Loucy (cell line): ENCODE measurements at regions not wholly inside any gene's neighbourhood (a gene's known extent, or its start where the extent isn't known, plus 50 kb on each side); places are given as distances from the start of the nearest gene placed in this dataset.

Source experiments
- H2AFZ ChIP-seq: fragments of 200-600 bp; sonication (generic); 2 replicates; pipeline ENCODE4 v1.6.0; 2016; ENCODE audit warnings: antibody characterized with exemption, mild to moderate bottlenecking, low read length, moderate library complexity
- H3F3A ChIP-seq: fragments of 200-600 bp; 2 replicates; pipeline ENCODE4 v1.6.0; 2016; ENCODE audit warnings: antibody characterized with exemption, low read depth, mild to moderate bottlenecking
- H3K27me3 ChIP-seq: fragments of 200-600 bp; sonication (generic); 2 replicates; pipeline ENCODE4 v1.6.1; 2014; ENCODE audit warnings: low read length, mild to moderate bottlenecking; ENCODE audit not compliant: insufficient read depth, poor library complexity, severe bottlenecking
- H3K36me3 ChIP-seq: fragments of 200-600 bp; sonication (generic); 2 replicates; pipeline ENCODE4 v1.6.1; 2016; ENCODE audit warnings: low read length; ENCODE audit not compliant: insufficient read depth
- H3K4me1 ChIP-seq: fragments of 200-600 bp; sonication (generic); 2 replicates; pipeline ENCODE4 v1.5.1; 2014; ENCODE audit warnings: low read length, mild to moderate bottlenecking; ENCODE audit not compliant: insufficient read depth, poor library complexity, severe bottlenecking
- H3K4me2 ChIP-seq: fragments of 200-600 bp; sonication (generic); 2 replicates; pipeline ENCODE4 v1.6.0; 2014; ENCODE audit warnings: antibody characterized with exemption, low read length, low read depth, mild to moderate bottlenecking; ENCODE audit not compliant: poor library complexity, severe bottlenecking
- H3K4me3 ChIP-seq: fragments of 200-600 bp; sonication (generic); 2 replicates; pipeline ENCODE4 v1.5.1; 2014; ENCODE audit warnings: low read length, mild to moderate bottlenecking, mixed read lengths; ENCODE audit not compliant: poor library complexity, severe bottlenecking
- H3K79me2 ChIP-seq: fragments of 200-600 bp; sonication (generic); 2 replicates; pipeline ENCODE4 v1.6.1; 2014; ENCODE audit warnings: low read length; ENCODE audit not compliant: insufficient read depth
- H3K9ac ChIP-seq: fragments of 200-600 bp; sonication (generic); 2 replicates; pipeline ENCODE4 v1.6.0; 2014; ENCODE audit warnings: mild to moderate bottlenecking, low read depth, low read length, moderate library complexity; ENCODE audit not compliant: poor library complexity, severe bottlenecking
- H3K9me2 ChIP-seq: fragments of 200-600 bp; sonication (generic); replicated peaks from 2 replicates; pipeline ENCODE4 v1.6.1; 2016; ENCODE audit warnings: low read depth, low read length, mixed read lengths
- H3K9me3 ChIP-seq: fragments of 200-600 bp; sonication (generic); 2 replicates; pipeline ENCODE4 v1.6.1; 2014; ENCODE audit warnings: mild to moderate bottlenecking, antibody characterized with exemption, low read length, low read depth; ENCODE audit not compliant: insufficient read depth
- H4K20me1 ChIP-seq: fragments of 200-600 bp; sonication (generic); 2 replicates; pipeline ENCODE4 v1.6.0; 2014; ENCODE audit warnings: antibody characterized with exemption, low read length, mild to moderate bottlenecking; ENCODE audit not compliant: insufficient read depth, poor library complexity, severe bottlenecking
- CTCF ChIP-seq: fragments of 200-600 bp; sonication (generic); conservative IDR thresholded peaks from 2 replicates; pipeline ENCODE4 v1.5.1; 2014; ENCODE audit warnings: mild to moderate bottlenecking, antibody characterized with exemption, low read length
- EZH2phosphoT487 ChIP-seq: fragments of 200-600 bp; IDR thresholded peaks from 2 replicates; pipeline ENCODE4 v1.6.1; 2018; ENCODE audit warnings: antibody characterized with exemption, mild to moderate bottlenecking, moderate library complexity, borderline replicate concordance

GRCh38 chr9:90002397-90003271 lies 397.8 kb downstream of the GADD45G start:
- no peaks in the 10 kb centered on the region for H3K4me1 ChIP-seq
- H3K27me3 ChIP-seq = no peaks in the 10 kb centered on the region
- no peak overlapping the region for H3K9ac ChIP-seq
- no peaks in the 10 kb centered on the region for H4K20me1 ChIP-seq
- H3K9me2 ChIP-seq = no peaks in the 10 kb centered on the region
- no peaks in the 10 kb centered on the region for H3K36me3 ChIP-seq
- H3K79me2 ChIP-seq = no peaks in the 10 kb centered on the region
- H3K9me3 ChIP-seq = no peaks in the 10 kb centered on the region
- H3K4me3 ChIP-seq = no peak overlapping the region
- H3F3A ChIP-seq = no peaks in the 10 kb centered on the region
- TF ChIP-seq EZH2phosphoT487 = no peak
- no peak for TF ChIP-seq CTCF
- H2AFZ ChIP-seq = no peak overlapping the region
- H3K4me2 ChIP-seq = no peak overlapping the region

- Histone ChIP-seq H2AFZ (no peak overlapping the region), H3K27me3 (no peaks in the 10 kb centered on the region), H3K9me3 (no peaks in the 10 kb centered on the region), H3K4me1 (no peaks in the 10 kb centered on the region), H3K9me2 (no peaks in the 10 kb centered on the region), H3K79me2 (no peaks in the 10 kb centered on the region), H4K20me1 (no peaks in the 10 kb centered on the region), H3K9ac (no peak overlapping the region), H3F3A (no peaks in the 10 kb centered on the region), H3K36me3 (no peaks in the 10 kb centered on the region), H3K4me2 (no peak overlapping the region), H3K4me3 (no peak overlapping the region)
- TF ChIP-seq CTCF = no peak
- TF ChIP-seq EZH2phosphoT487 = no peak
Observed at GRCh38 chr9:90005388-90005787, 400.6 kb downstream of the GADD45G start.

- H3K79me2 ChIP-seq = no peaks in the 10 kb centered on the region
- no peak overlapping the region for H3K4me3 ChIP-seq
- no peaks in the 10 kb centered on the region for H3K4me1 ChIP-seq
- H3K4me2 ChIP-seq = no peak overlapping the region
- no peak overlapping the region for H2AFZ ChIP-seq
- H4K20me1 ChIP-seq = no peaks in the 10 kb centered on the region
- no peaks in the 10 kb centered on the region for H3K36me3 ChIP-seq
- H3K9ac ChIP-seq = no peak overlapping the region
- H3K27me3 ChIP-seq = no peaks in the 10 kb centered on the region
- no peaks in the 10 kb centered on the region for H3K9me2 ChIP-seq
- H3F3A ChIP-seq = no peaks in the 10 kb centered on the region
- TF ChIP-seq EZH2phosphoT487 (no peak), CTCF (no peak)
- no peaks in the 10 kb centered on the region for H3K9me3 ChIP-seq
Observed at GRCh38 chr9:90007516-90008440, 403.0 kb downstream of the GADD45G start.
